Parathyroid adenoma (tissue), 2 donors: ENCODE measurements at regions not wholly inside any gene's neighbourhood (a gene's known extent, or its start where the extent isn't known, plus 50 kb on each side); places are given as distances from the start of the nearest gene placed in this dataset.

ENCODE experiments used
- H2AFZ ChIP-seq: fragments of 300-600 bp; sonication (generic); one replicate; pipeline ENCODE4 v1.7.0; 2017; ENCODE audit warnings: antibody characterized with exemption, mild to moderate bottlenecking
- H3K27ac ChIP-seq: fragments of 300-600 bp; sonication (generic); one replicate; pipeline ENCODE4 v1.7.0; 2017
- H3K27me3 ChIP-seq: fragments of 300-600 bp; sonication (generic); one replicate; pipeline ENCODE4 v1.7.0; 2017; ENCODE audit warnings: low read length; ENCODE audit not compliant: control insufficient read depth, insufficient read depth
- H3K36me3 ChIP-seq: fragments of 300-600 bp; sonication (generic); one replicate; pipeline ENCODE4 v1.7.0; 2017; ENCODE audit warnings: low read length; ENCODE audit not compliant: control insufficient read depth, insufficient read depth
- H3K4me1 ChIP-seq: fragments of 300-600 bp; sonication (generic); one replicate; pipeline ENCODE4 v1.7.0; 2017; ENCODE audit warnings: control low read depth
- H3K4me2 ChIP-seq: fragments of 300-600 bp; sonication (generic); one replicate; pipeline ENCODE4 v1.7.0; 2017; ENCODE audit warnings: low read length
- H3K4me3 ChIP-seq: fragments of 300-600 bp; sonication (generic); one replicate; pipeline ENCODE4 v1.7.0; 2017; ENCODE audit warnings: low read depth, low read length
- H3K79me2 ChIP-seq: fragments of 300-600 bp; sonication (generic); one replicate; pipeline ENCODE4 v1.7.0; 2017; ENCODE audit warnings: control low read depth
- H3K9ac ChIP-seq: fragments of 300-600 bp; sonication (generic); one replicate; pipeline ENCODE4 v1.7.0; 2017; ENCODE audit warnings: mild to moderate bottlenecking
- H3K9me3 ChIP-seq: fragments of 300-600 bp; sonication (generic); one replicate; pipeline ENCODE4 v1.7.0; 2017; ENCODE audit warnings: low read length; ENCODE audit not compliant: control insufficient read depth
- TF ChIP-seq, protein P1 (sequence below): fragments of 300-600 bp; sonication (generic); IDR thresholded peaks from one replicate; pipeline ENCODE4 v1.7.0; 2017; ENCODE audit warnings: antibody characterized with exemption, mild to moderate bottlenecking
- donor health status: primary hyperparathyroidism.

DNA sequence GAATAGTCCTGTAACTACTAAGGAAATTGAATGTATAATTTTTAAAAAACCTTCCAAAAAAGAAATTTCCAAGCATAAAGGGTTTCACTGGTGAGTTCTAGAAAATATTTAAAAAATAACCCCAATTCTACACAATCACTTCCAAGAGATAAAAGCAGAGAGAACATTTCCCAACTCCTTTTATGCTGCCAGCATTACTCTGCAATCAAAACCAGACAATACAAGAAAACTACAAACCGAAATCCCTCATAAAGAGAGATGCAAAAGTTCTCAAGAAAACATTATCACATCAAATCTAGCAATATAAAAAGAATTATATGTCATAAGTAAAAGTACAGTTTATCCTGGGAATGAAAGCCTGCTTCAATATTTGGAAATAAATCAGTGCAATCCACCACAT is 84.8 kb downstream of the OAT start:
- Histone ChIP-seq H3K79me2 (no peaks in the 10 kb centered on the region), H3K9ac (no peak overlapping the region), H3K4me2 (no peak overlapping the region), H2AFZ (no peak overlapping the region), H3K27ac (no peak overlapping the region), H3K27me3 (no peaks in the 10 kb centered on the region), H3K4me1 (no peaks in the 10 kb centered on the region), H3K9me3 (no peaks in the 10 kb centered on the region), H3K36me3 (no peaks in the 10 kb centered on the region), H3K4me3 (no peak overlapping the region)
- TF ChIP-seq, protein P1, sequence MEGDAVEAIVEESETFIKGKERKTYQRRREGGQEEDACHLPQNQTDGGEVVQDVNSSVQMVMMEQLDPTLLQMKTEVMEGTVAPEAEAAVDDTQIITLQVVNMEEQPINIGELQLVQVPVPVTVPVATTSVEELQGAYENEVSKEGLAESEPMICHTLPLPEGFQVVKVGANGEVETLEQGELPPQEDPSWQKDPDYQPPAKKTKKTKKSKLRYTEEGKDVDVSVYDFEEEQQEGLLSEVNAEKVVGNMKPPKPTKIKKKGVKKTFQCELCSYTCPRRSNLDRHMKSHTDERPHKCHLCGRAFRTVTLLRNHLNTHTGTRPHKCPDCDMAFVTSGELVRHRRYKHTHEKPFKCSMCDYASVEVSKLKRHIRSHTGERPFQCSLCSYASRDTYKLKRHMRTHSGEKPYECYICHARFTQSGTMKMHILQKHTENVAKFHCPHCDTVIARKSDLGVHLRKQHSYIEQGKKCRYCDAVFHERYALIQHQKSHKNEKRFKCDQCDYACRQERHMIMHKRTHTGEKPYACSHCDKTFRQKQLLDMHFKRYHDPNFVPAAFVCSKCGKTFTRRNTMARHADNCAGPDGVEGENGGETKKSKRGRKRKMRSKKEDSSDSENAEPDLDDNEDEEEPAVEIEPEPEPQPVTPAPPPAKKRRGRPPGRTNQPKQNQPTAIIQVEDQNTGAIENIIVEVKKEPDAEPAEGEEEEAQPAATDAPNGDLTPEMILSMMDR, result no peak

DNA sequence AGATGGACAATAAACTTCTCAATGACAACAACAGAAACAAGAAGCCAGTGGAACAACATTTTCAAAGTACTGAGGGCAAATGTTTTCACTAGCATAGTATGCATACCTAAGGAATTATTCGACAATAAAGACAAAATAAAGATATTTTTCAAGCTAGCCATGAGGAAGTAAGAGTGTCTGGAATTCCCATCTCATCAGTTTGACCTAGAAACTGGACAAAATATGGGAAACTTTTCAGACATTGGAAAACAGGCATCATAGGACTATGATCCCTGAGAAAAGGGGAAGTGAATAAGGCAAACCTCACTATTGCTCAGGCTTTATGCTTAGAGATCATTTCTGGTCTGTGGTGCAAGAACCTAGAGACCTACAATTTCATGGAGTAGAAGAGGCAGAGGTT is 86.3 kb downstream of the OAT start:
- Histone ChIP-seq H3K4me3 (no peak overlapping the region), H3K36me3 (no peaks in the 10 kb centered on the region), H2AFZ (no peak overlapping the region), H3K9ac (no peak overlapping the region), H3K4me1 (no peaks in the 10 kb centered on the region), H3K27ac (no peak overlapping the region), H3K79me2 (no peaks in the 10 kb centered on the region), H3K9me3 (no peaks in the 10 kb centered on the region), H3K4me2 (no peak overlapping the region), H3K27me3 (no peaks in the 10 kb centered on the region)
- TF ChIP-seq, protein P1, result no peak

DNA sequence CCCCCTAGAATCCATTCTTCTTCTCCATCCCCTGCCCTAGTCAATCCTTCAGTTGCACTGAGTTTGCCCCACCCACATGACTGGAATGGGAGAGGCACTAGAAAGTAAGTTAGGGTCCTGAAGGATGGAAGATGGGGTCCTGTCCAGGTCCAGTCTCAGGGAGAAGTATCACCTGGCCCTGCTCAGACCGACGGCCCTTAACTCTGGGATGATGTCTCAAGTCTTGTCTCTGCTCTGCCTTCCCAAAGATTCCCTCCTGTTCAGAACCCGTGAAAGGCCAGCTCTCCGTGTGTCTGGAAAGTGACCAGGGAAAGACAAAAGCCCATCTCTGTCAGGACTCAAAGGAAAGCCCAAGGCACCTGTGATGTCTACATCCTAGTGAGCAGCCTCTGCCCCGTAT is 88.8 kb downstream of the OAT start:
- Histone ChIP-seq H3K27ac (no peak overlapping the region), H2AFZ (no peak overlapping the region), H3K9me3 (no peaks in the 10 kb centered on the region), H3K4me2 (no peak overlapping the region), H3K4me1 (no peaks in the 10 kb centered on the region), H3K79me2 (no peaks in the 10 kb centered on the region), H3K9ac (no peak overlapping the region), H3K36me3 (no peaks in the 10 kb centered on the region), H3K27me3 (no peaks in the 10 kb centered on the region), H3K4me3 (no peak overlapping the region)
- TF ChIP-seq, protein P1, result no peak

DNA sequence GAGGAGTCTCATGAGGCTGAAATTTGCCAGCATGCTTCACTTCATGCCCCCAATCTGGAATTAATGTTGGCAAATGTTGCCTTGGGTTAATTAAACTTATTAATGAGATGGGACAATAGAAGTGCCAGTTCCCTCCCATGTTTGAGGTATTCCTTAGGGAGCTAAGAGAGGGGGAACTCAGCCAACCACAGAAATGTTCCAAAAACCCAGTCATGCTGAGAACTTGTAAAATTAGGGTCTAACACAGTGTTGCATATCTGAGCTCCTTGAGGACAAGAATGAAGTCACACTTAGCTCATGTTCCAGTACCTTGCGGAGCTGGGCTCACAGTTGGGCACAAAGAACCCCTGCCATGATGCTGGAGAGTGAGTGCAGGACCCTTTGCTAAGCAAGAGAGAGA is 89.4 kb downstream of the OAT start:
- Histone ChIP-seq H3K36me3 (no peaks in the 10 kb centered on the region), H3K4me2 (no peak overlapping the region), H3K9me3 (no peaks in the 10 kb centered on the region), H3K4me3 (no peak overlapping the region), H3K79me2 (no peaks in the 10 kb centered on the region), H3K27ac (no peak overlapping the region), H3K27me3 (no peaks in the 10 kb centered on the region), H2AFZ (no peak overlapping the region), H3K9ac (no peak overlapping the region), H3K4me1 (no peaks in the 10 kb centered on the region)
- TF ChIP-seq, protein P1, result no peak

DNA sequence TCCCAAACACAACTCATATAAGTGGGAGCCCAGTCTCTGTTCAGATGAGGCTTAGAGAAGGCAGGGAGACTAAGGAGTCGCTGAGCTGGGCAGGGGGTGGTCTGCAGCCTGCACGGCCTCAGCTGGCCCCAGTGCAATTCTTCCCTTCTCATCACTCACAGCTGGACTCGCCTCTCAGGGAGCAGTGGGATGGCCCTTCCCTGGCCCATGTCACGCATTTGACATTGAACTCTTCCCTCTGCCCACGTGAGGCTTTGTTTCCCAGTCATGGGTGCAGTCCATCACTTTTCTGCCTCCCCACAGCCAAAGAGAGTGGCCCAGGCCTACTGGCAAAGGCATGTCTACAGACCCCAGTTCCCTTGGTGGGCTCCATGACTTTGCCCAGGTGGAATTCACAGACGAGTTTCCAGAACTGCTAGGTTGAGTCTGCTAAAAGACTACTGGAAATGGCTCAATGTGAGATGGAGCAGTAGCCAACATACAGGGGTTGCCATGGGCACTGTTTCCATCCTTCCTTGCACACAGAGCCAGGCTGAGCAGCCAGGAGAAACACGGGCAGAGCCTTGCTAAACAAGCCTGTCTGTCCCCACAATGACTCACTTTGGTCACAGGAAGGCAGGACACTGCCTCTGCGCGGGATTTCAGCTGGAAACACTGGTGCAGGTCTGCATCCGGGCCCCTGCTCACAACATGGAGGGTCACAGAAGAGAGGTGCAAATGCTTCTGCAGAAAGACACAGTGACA is 90.1 kb downstream of the OAT start:
- Histone ChIP-seq H2AFZ (no peak overlapping the region), H3K4me2 (no peak overlapping the region), H3K27ac (no peak overlapping the region), H3K4me3 (no peak overlapping the region), H3K4me1 (no peaks in the 10 kb centered on the region), H3K36me3 (no peaks in the 10 kb centered on the region), H3K9me3 (no peaks in the 10 kb centered on the region), H3K27me3 (no peaks in the 10 kb centered on the region), H3K9ac (no peak overlapping the region), H3K79me2 (no peaks in the 10 kb centered on the region)
- TF ChIP-seq, protein P1, result no peak
